Brain microvascular endothelial cell (primary cell): ENCODE measurements at regions not wholly inside any gene's neighbourhood (a gene's known extent, or its start where the extent isn't known, plus 50 kb on each side); places are given as distances from the start of the nearest gene placed in this dataset.

ENCODE experiments used
- DNase-seq: peaks from one replicate; pipeline ENCODE4 v3.0.0-alpha.2; 2020
- H3K27ac ChIP-seq: fragments of 250-450 bp; sonication (Bioruptor Pico); 2 replicates; pipeline ENCODE4 v1.5.1; 2020; ENCODE audit warnings: mild to moderate bottlenecking, moderate library complexity
- H3K27me3 ChIP-seq: fragments of 250-450 bp; sonication (Bioruptor Pico); replicated peaks from 2 replicates; pipeline ENCODE4 v1.5.1; 2020; ENCODE audit warnings: mild to moderate bottlenecking
- H3K36me3 ChIP-seq: fragments of 250-450 bp; sonication (Bioruptor Pico); replicated peaks from 2 replicates; pipeline ENCODE4 v1.5.1; 2020; ENCODE audit warnings: mild to moderate bottlenecking
- H3K4me3 ChIP-seq: 2 replicates; pipeline ENCODE4 v1.5.1; 2011; ENCODE audit warnings: low read depth, mild to moderate bottlenecking, control low read depth, low read length, moderate library complexity
- in situ Hi-C: cut with HindIII; loops from 2 replicates; pipeline ENCODE4 v1.10.0; 2017; ENCODE audit warnings: low sequenced_read_pairs, low pct_ligation_motif_present
- TF ChIP-seq, protein P1 (sequence below): IDR thresholded peaks from 2 replicates; pipeline ENCODE4 v1.5.1; 2011; ENCODE audit warnings: low read depth, mild to moderate bottlenecking, moderate library complexity, low read length, control low read depth, inconsistent platforms; ENCODE audit errors: missing control alignments

DNA sequence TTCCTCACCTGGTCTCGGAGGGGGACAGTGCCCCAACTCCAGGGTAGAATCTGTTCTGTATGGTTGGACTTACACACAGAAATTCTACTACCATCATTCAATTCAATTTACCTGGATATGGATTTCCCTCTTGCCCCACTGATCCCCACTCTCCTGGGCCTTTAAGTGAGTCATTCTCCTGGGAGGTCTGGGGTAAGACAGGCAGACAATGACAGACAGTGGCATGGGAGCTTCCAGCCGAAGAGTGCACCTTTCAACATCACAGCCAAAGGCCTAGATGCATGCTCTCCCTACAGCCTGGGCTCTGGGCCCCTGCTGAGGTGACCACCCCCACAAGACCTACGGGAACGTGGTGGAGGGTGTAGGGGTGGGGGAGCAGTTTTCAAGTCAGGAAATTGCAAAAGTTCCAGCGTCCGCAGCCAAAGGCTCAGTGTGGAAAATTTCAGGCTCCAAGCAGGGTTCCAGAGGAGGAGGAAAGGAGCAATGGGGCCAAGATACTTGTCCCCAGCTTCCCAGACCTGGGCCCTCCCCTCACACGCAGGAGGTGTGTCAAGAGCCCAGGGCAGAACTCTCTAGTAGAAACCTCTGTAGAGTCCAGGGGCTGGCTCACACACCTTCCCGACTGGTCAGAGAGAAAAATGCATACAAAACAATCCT lies 296.4 kb downstream of the CYP26B1 start:
- DNase-seq: no peak
- in situ Hi-C loops: no loop called here
- Histone ChIP-seq H3K27ac (no peak overlapping the region), H3K4me3 (no peak overlapping the region), H3K27me3 (peaks cover 5% of the 10 kb centered on the region), H3K36me3 (no peaks in the 10 kb centered on the region)
- TF ChIP-seq, protein P1, sequence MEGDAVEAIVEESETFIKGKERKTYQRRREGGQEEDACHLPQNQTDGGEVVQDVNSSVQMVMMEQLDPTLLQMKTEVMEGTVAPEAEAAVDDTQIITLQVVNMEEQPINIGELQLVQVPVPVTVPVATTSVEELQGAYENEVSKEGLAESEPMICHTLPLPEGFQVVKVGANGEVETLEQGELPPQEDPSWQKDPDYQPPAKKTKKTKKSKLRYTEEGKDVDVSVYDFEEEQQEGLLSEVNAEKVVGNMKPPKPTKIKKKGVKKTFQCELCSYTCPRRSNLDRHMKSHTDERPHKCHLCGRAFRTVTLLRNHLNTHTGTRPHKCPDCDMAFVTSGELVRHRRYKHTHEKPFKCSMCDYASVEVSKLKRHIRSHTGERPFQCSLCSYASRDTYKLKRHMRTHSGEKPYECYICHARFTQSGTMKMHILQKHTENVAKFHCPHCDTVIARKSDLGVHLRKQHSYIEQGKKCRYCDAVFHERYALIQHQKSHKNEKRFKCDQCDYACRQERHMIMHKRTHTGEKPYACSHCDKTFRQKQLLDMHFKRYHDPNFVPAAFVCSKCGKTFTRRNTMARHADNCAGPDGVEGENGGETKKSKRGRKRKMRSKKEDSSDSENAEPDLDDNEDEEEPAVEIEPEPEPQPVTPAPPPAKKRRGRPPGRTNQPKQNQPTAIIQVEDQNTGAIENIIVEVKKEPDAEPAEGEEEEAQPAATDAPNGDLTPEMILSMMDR: no peak

DNA sequence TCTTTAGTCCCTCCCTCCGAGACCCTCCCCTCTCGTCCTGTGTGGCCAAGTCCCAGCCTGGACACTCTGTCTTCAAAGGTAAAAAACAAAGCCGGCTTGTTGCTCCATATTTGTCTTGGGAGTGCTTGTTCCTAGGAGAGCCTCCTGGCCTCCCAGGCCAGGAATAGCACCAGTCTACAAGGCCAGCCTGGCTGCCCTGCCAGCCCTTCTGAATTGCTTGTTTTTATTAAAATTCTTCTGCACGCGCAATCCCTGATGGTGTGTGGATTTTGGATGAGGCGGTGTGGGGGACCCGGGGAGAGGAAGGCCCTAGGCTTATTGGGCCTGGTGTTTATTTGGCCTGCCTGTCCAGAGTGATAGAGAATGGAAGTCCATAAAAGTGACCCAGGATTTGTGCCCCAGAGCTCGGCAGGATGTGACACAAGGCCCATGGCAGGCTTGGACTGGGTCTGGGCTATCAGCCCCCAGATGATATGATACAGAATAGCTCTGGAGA lies 297.3 kb downstream of the CYP26B1 start:
- no peak overlapping the region for H3K4me3 ChIP-seq
- TF ChIP-seq, protein P1: no peak
- H3K27ac ChIP-seq: no peak overlapping the region
- no peak for DNase-seq
- in situ Hi-C loops: no loop called here
- peaks cover 5% of the 10 kb centered on the region for H3K27me3 ChIP-seq
- no peaks in the 10 kb centered on the region for H3K36me3 ChIP-seq

DNA sequence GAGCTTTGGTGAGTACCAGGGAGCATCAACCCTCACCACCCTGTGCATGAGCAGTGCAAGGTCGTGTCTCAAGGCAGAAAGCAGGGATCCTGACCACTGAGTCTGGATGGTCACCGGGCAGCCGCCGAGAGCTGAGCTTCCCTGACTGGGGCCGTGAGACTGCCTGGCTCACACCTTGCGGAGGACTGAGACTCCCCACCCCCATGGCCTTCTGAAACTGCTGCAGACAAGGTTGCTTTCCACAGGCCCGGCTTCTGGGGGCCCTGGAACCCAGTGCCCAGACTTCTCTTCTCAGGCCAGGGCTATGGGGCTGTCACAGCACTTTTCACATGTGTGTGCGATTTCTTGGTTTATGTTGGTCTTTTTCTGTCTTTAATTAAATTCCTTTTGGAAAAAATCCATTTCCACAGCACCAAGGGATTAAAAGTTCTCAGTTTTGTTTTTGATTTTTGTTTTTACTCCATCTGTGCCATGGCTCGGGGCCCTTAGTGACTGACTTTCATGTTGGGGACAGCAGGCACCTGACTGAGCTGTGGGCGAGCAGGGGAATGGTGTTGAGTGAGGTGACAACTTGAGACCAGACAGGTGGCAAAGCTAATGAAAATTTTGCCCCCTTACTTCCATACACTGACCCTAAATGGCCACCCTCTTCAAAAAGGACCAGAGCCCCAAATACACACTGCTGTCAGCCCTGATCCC lies 297.9 kb downstream of the CYP26B1 start:
- no peak for DNase-seq
- H3K27ac ChIP-seq: no peak overlapping the region
- peaks cover 5% of the 10 kb centered on the region for H3K27me3 ChIP-seq
- no peak overlapping the region for H3K4me3 ChIP-seq
- no peaks in the 10 kb centered on the region for H3K36me3 ChIP-seq
- in situ Hi-C loops: no loop called here
- TF ChIP-seq, protein P1: no peak

DNA sequence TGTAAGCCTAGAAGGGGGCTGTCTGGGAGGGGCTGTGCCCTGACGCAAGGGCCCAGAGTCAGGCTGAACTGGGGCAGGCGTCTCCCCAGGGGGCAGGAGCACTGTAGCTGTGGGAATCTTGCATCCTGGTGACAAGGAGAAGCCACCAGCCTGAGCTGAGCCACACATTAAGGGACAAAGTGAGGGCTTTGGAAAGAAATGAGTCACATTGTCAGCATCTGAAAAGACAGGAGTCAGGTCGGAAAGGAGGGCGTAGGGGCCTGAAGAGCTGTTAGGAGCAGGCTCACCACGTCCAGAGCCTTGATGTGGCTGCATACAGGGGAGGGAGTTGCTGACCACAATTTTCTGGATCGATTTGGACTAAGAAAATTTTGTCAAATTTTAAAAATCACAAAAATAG lies 298.6 kb downstream of the CYP26B1 start:
- no peak for DNase-seq
- no peak overlapping the region for H3K4me3 ChIP-seq
- TF ChIP-seq, protein P1: no peak
- H3K27me3 ChIP-seq: peaks cover 5% of the 10 kb centered on the region
- H3K36me3 ChIP-seq: no peaks in the 10 kb centered on the region
- in situ Hi-C loops: no loop called here
- H3K27ac ChIP-seq: no peak overlapping the region

DNA sequence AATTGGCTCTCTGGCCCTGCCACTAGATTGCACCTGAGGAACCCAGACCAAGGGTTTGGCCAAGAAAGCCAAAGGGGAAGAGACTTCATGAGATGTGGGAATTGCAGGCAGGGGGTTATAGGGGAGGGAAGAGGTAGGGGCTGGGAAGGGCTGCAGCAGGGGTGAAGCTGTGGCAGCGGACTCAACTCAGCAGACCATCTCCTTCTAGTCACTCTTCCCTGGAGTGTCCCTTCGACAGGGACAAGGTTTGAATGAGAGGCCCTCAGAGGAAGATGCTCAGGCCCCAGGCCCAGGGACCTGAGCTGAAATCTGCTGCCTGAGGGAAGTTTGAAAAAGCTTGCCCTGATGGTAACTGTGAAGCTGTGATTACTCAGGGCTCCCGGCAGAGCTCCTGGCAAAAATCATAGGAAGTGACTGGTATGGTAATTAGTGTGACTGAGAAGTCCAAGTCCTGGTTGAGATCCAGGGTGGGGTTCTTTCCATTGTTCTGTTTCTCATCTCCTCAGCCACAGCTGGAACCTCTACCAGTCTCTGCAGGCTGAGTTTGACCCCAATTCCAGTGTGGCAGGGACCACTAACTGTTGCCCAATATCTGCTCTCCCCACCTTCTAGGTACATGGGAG lies 300.9 kb downstream of the CYP26B1 start:
- DNase-seq: peak; percentile 24

More for the DNA sequence above, 300.9 kb downstream of the CYP26B1 start:
- in situ Hi-C loops: no loop called here
- H3K27ac ChIP-seq: no peak overlapping the region
- no peaks in the 10 kb centered on the region for H3K27me3 ChIP-seq
- no peaks in the 10 kb centered on the region for H3K36me3 ChIP-seq
- no peak overlapping the region for H3K4me3 ChIP-seq
- TF ChIP-seq, protein P1: no peak
